ENCODE measurements at regions not wholly inside any gene's neighbourhood (a gene's known extent, or its start where the extent isn't known, plus 50 kb on each side); places are given as distances from the start of the nearest gene placed in this dataset.
A peak's percentile ranks its signal among the peaks of the same experiment; 100 is the strongest.

GRCh38 chr12:124123296-124124000 is 150.4 kb downstream of the ZNF664 start:
- in situ Hi-C loops (cut with MboI) (no loop called here), intact Hi-C loops (cut with micrococcal nuclease) (no loop called here)
- DNase-seq (ENCODE audit: extremely low read depth in 1 of 4, low spot score in 3 of 4) (no peak), ATAC-seq (no peak), FAIRE-seq (no peak)
- Histone ChIP-seq H4K20me1 (replicated peaks; ENCODE audit: control insufficient read depth, insufficient read depth, low read length) (0 out of 2 replicates have a peak, but pooled peaks cover under 1% of the 10 kb centered on the region), H3K9me1 (ENCODE audit: control insufficient read depth, insufficient read depth, low read length) (no peaks in the 10 kb centered on the region), H3K4me1 (replicated peaks in 1 of 2; ENCODE audit: control insufficient read depth in 2 of 2, insufficient read depth in 2 of 2, low read length in 2 of 2) (peaks cover 0 to 6% of the 10 kb centered on the region in 2 experiments; a peak in 2 of 5 replicates), H3K9ac (ENCODE audit: insufficient read depth in 1 of 2, low read depth in 2 of 2, low read length in 2 of 2) (no peak overlapping the region), H3K36me3 (ENCODE audit: control insufficient read depth, insufficient read depth, low read length) (no peaks in the 10 kb centered on the region), H3K9me3 (replicated peaks; ENCODE audit: control insufficient read depth, insufficient read depth, low read depth, low read length) (no peaks in the 10 kb centered on the region), H3K4me3 (no peak overlapping the region), H3K27ac (ENCODE audit: extremely low read depth, low read depth, low read length) (no peak overlapping the region), H3K79me2 (ENCODE audit: control insufficient read depth, insufficient read depth, low read length) (no peaks in the 10 kb centered on the region), H3K4me2 (ENCODE audit: insufficient read depth, low read length) (no peak overlapping the region), H2AFZ (ENCODE audit: low read depth, low read length) (no peak overlapping the region), H3K27me3 (ENCODE audit: control insufficient read depth in 2 of 2, insufficient read depth in 2 of 2, low read length in 2 of 2) (peaks cover 35 to 65% of the 10 kb centered on the region in 2 experiments)
- no TSS peak for BruUV-seq (replicated peaks)
- WGBS (ENCODE audit: insufficient coverage, low coverage, missing lambda C conversion rate) = under 1% methylated on average over 10 of the region's 10 CpGs
- ChIA-PET CTCF (ENCODE audit: low intra/inter-chr PET ratio) (no interaction called here), POLR2A (no interaction called here)
- no peak for TF ChIP-seq THRB (CRISPR knock-in tag; conservative IDR thresholded peaks at IDR 0.05)
- TF ChIP-seq KDM1A (IDR thresholded peaks at IDR 0.05) = peak; percentile 42 to 63; a peak in 3 of 4 replicates

GRCh38 chr12:124125203-124125871 is 152.3 kb downstream of the ZNF664 start:
- no peak for ATAC-seq
- under 1% methylated on average over 10 of the region's 10 CpGs for WGBS (ENCODE audit: insufficient coverage, low coverage, missing lambda C conversion rate)
- BruUV-seq (replicated peaks) = no TSS peak

More at GRCh38 chr12:124125203-124125871, 152.3 kb downstream of the ZNF664 start:
- Histone ChIP-seq H3K36me3 (ENCODE audit: control insufficient read depth, insufficient read depth, low read length) (no peaks in the 10 kb centered on the region), H3K9me3 (replicated peaks; ENCODE audit: control insufficient read depth, insufficient read depth, low read depth, low read length) (no peaks in the 10 kb centered on the region), H3K27me3 (ENCODE audit: control insufficient read depth in 2 of 2, insufficient read depth in 2 of 2, low read length in 2 of 2) (peaks cover 26 to 53% of the 10 kb centered on the region in 2 experiments), H3K9me1 (ENCODE audit: control insufficient read depth, insufficient read depth, low read length) (no peaks in the 10 kb centered on the region), H3K4me3 (no peak overlapping the region), H3K4me2 (ENCODE audit: insufficient read depth, low read length) (no peak overlapping the region), H3K27ac (ENCODE audit: extremely low read depth, low read depth, low read length) (no peak overlapping the region), H2AFZ (ENCODE audit: low read depth, low read length) (no peak overlapping the region), H3K79me2 (ENCODE audit: control insufficient read depth, insufficient read depth, low read length) (no peaks in the 10 kb centered on the region), H3K4me1 (replicated peaks in 1 of 2; ENCODE audit: control insufficient read depth in 2 of 2, insufficient read depth in 2 of 2, low read length in 2 of 2) (no peaks in the 10 kb centered on the region), H4K20me1 (replicated peaks; ENCODE audit: control insufficient read depth, insufficient read depth, low read length) (0 out of 2 replicates have a peak, but pooled peaks cover 3% of the 10 kb centered on the region), H3K9ac (ENCODE audit: insufficient read depth in 1 of 2, low read depth in 2 of 2, low read length in 2 of 2) (no peak overlapping the region)
- DNase-seq (ENCODE audit: extremely low read depth in 1 of 4, low spot score in 3 of 4) = no peak
- ChIA-PET POLR2A (interaction anchor here (0.6 to 1.4 kb wide), 3 partner anchors 10 to 1859 kb away, joined by 4 to 6 read pairs (median 5); no protein-coding TSS in a partner anchor), CTCF (ENCODE audit: low intra/inter-chr PET ratio) (no interaction called here)
- TF ChIP-seq PKNOX1 (IDR thresholded peaks at IDR 0.05) (0 out of 2 replicates have a peak, but pooled peaks have one; percentile 10), BRD4 (IDR thresholded peaks at IDR 0.05) (no peak), MEIS2 (IDR thresholded peaks at IDR 0.05; ENCODE audit: partially characterized antibody) (peak; percentile 53), PBX2 (CRISPR knock-in tag; IDR thresholded peaks at IDR 0.05; ENCODE audit: low read depth) (no peak), PBX2 (tag; conservative IDR thresholded peaks at IDR 0.05; ENCODE audit: low read depth) (peak; percentile 75; the same call in 1 of the 2 replicates), GATAD2A (IDR thresholded peaks at IDR 0.05) (no peak), STAT5A (IDR thresholded peaks at IDR 0.05; ENCODE audit: borderline replicate concordance, low read length) (no peak)
- no peak for FAIRE-seq
- intact Hi-C loops (cut with micrococcal nuclease) (no loop called here), in situ Hi-C loops (cut with MboI) (no loop called here)
